ENCODE measurements at regions not wholly inside any gene's neighbourhood (a gene's known extent, or its start where the extent isn't known, plus 50 kb on each side); places are given as distances from the start of the nearest gene placed in this dataset.

DNA sequence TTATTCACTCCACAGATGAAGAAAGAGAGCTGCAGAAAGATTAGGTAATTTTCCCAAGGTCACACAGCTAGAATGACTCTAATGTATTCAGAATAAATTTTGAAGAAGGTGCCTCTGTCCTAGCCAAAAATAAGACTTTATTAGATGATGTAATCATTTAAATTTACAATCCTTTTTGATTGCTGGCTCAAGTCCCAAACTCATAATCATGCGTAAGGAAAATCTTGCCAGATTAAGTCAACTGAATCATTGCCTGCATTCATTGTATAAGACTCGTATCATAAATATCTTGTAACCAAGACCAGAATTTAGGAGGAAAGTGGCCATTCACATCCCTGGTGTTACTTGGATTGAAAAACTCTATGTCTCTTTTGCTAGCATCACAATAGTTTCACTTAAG, 53.1 kb upstream of the STK39 start:
- H3K9me3 ChIP-seq, result no peaks in the 10 kb centered on the region
- H3K27ac ChIP-seq, result no peak overlapping the region
- no peak for DNase-seq
- H3K27me3 ChIP-seq, result no peaks in the 10 kb centered on the region
- intact Hi-C loops (cut with DNase I; ENCODE audit: low total_unique reads), result no loop called here
- no peaks in the 10 kb centered on the region for H3K4me1 ChIP-seq
- 31 to 62% methylated on average over 2 of the region's 2 CpGs for WGBS, 2 donors
- no peaks in the 10 kb centered on the region for H3K36me3 ChIP-seq (ENCODE audit: low read depth, missing control alignments)
- no peak for TF ChIP-seq POLR2A (IDR thresholded peaks at IDR 0.05)
- TF ChIP-seq, protein P1, sequence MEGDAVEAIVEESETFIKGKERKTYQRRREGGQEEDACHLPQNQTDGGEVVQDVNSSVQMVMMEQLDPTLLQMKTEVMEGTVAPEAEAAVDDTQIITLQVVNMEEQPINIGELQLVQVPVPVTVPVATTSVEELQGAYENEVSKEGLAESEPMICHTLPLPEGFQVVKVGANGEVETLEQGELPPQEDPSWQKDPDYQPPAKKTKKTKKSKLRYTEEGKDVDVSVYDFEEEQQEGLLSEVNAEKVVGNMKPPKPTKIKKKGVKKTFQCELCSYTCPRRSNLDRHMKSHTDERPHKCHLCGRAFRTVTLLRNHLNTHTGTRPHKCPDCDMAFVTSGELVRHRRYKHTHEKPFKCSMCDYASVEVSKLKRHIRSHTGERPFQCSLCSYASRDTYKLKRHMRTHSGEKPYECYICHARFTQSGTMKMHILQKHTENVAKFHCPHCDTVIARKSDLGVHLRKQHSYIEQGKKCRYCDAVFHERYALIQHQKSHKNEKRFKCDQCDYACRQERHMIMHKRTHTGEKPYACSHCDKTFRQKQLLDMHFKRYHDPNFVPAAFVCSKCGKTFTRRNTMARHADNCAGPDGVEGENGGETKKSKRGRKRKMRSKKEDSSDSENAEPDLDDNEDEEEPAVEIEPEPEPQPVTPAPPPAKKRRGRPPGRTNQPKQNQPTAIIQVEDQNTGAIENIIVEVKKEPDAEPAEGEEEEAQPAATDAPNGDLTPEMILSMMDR (IDR thresholded peaks at IDR 0.05), result no peak
- H3K4me3 ChIP-seq, result no peak overlapping the region

DNA sequence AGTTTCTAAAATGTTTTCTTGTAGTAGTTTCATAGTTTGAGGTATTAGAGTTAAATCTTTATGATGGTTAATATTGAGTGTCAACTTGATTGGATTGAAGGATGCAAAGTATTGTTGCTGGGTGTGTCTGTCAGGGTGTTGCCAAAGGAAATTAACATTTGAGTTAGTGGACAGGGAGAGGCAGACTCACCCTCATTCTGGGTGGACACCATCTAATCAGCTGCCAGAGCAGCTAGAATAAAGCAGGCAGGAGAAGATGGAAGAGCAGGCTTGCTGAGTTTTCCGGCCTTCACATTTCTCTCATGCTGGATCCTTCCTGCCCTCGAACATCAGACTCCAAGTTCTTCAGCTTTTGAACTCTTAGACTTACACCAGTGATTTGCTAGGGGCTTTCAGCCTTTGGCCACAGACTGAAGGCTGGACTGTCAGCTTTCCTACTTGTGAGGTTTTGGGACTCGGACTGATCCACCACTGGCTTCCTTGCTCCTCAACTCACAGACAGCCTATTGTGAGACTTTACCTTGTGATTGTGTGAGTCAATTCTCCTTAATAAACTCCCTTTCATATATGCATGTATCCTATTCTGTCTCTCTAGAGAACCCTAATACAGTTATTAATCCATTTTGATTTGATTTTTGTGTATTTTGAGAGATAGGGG, 56.8 kb upstream of the STK39 start:
- TF ChIP-seq, protein P1 (IDR thresholded peaks at IDR 0.05), result no peak
- TF ChIP-seq POLR2A (IDR thresholded peaks at IDR 0.05), result no peak
- Histone ChIP-seq H3K36me3 (ENCODE audit: low read depth, missing control alignments) (no peaks in the 10 kb centered on the region), H3K4me1 (no peaks in the 10 kb centered on the region), H3K9me3 (no peaks in the 10 kb centered on the region), H3K27ac (no peak overlapping the region), H3K27me3 (no peaks in the 10 kb centered on the region), H3K4me3 (no peak overlapping the region)
- intact Hi-C loops (cut with DNase I; ENCODE audit: low total_unique reads), result no loop called here
- no peak for DNase-seq
- WGBS, 2 donors, result 93 to 95% methylated on average over 3 of the region's 3 CpGs

DNA sequence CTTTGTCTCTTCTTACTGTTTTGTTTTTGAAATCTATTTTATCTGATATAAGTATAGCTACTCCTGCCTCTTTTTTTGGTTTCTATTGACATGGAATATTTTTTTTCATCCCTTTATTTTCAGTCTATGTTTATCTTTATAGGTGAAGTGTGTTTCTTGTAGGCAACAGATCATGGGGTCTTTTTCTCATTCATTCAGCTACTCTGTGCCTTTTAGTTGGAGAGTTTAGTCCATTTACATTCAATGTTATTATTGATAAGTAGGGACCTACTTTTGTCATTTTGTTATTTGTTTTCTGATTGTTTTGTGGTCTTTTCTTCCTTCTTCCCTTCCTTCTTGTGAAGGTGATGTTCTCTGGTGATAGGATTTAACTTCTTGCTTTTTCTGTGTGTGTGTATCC, 60.0 kb upstream of the STK39 start:
- Histone ChIP-seq H3K9me3 (no peaks in the 10 kb centered on the region), H3K4me1 (no peaks in the 10 kb centered on the region), H3K4me3 (no peak overlapping the region), H3K27me3 (no peaks in the 10 kb centered on the region), H3K36me3 (ENCODE audit: low read depth, missing control alignments) (no peaks in the 10 kb centered on the region), H3K27ac (no peak overlapping the region)
- intact Hi-C loops (cut with DNase I; ENCODE audit: low total_unique reads), result no loop called here
- TF ChIP-seq, protein P1 (IDR thresholded peaks at IDR 0.05), result no peak
- TF ChIP-seq POLR2A (IDR thresholded peaks at IDR 0.05), result no peak
- no peak for DNase-seq

- Histone ChIP-seq H3K36me3 (ENCODE audit: low read depth, missing control alignments) (no peaks in the 10 kb centered on the region), H3K4me1 (no peaks in the 10 kb centered on the region), H3K4me3 (no peak overlapping the region), H3K27me3 (no peaks in the 10 kb centered on the region), H3K9me3 (no peaks in the 10 kb centered on the region), H3K27ac (no peak overlapping the region)
- no peak for DNase-seq
- 86 to 100% methylated on average over 1 of the region's 1 CpG for WGBS, 2 donors
- TF ChIP-seq, protein P1 (IDR thresholded peaks at IDR 0.05), result no peak
- TF ChIP-seq POLR2A (IDR thresholded peaks at IDR 0.05), result no peak
- intact Hi-C loops (cut with DNase I; ENCODE audit: low total_unique reads), result no loop called here
These were observed 63.2 kb upstream of the STK39 start for GRCh38 chr2:168310580-168310979.

DNA sequence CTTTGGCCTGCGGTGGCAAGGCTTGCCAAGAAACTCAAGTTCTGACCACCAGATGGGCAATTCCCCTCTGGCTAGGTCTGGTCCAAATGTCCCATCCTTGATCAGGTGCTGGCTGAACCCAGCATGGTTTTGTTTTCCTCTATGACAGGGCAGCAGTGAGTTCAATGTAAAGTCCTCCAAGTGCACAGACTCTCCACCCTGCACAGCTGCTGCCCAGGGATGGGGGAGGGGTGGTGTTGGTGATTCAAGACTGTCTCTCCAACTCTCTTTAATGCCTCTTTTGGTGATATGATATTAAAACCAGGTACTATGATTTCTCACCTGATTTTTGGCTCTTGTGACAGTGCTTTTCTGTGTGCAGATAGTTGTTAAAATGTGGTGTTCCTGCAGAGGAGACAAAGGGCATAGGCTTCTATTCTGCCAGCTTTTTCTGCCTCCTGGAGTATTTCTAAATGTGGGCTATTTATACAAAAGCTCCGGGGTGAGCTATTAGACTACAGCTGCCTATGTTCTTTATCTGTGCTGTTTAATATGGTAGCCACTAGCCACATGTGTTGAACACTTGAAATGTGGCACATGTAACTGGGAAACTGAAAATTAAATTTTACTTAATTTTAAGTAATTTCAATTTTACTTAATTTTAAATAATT, 64.0 kb upstream of the STK39 start:
- H3K9me3 ChIP-seq, result no peaks in the 10 kb centered on the region
- H3K36me3 ChIP-seq (ENCODE audit: low read depth, missing control alignments), result no peaks in the 10 kb centered on the region
- intact Hi-C loops (cut with DNase I; ENCODE audit: low total_unique reads), result no loop called here
- H3K4me1 ChIP-seq, result no peaks in the 10 kb centered on the region
- H3K27ac ChIP-seq, result no peak overlapping the region
- no peak overlapping the region for H3K4me3 ChIP-seq
- no peak for DNase-seq
- TF ChIP-seq, protein P1 (IDR thresholded peaks at IDR 0.05), result no peak
- TF ChIP-seq POLR2A (IDR thresholded peaks at IDR 0.05), result no peak
- 73 to 81% methylated on average over 2 of the region's 2 CpGs for WGBS, 2 donors
- H3K27me3 ChIP-seq, result no peaks in the 10 kb centered on the region

All from testis (tissue), 2 donors.